ENCODE measurements at regions not wholly inside any gene's neighbourhood (a gene's known extent, or its start where the extent isn't known, plus 50 kb on each side); places are given as distances from the start of the nearest gene placed in this dataset.
"Not testable (repeated sequence)": the region's sequence is repeated elsewhere in the genome, so short reads cannot be mapped to it uniquely, and the experiment has no call there.

- Histone ChIP-seq H3K9me3 (ENCODE audit: control insufficient read depth, low read length) (no peaks in the 10 kb centered on the region), H3K9ac (ENCODE audit: extremely low read depth, low read length, poor library complexity, severe bottlenecking) (no peak overlapping the region), H3K27me3 (ENCODE audit: control insufficient read depth, insufficient read depth, low read length, poor library complexity, severe bottlenecking) (no peaks in the 10 kb centered on the region), H3K4me1 (ENCODE audit: control insufficient read depth, insufficient read depth, low read length) (no peaks in the 10 kb centered on the region), H3K27ac (ENCODE audit: low read depth, low read length) (no peak overlapping the region), H3K4me3 (ENCODE audit: low read length) (no peak overlapping the region), H3K36me3 (ENCODE audit: control insufficient read depth, insufficient read depth, low read length) (no peaks in the 10 kb centered on the region)
- no peaks in the 10 kb centered on the region for H3K36me3 Mint-ChIP-seq (ENCODE audit: low read depth)
- peaks cover 2% of the 10 kb centered on the region for H3K27me3 Mint-ChIP-seq (ENCODE audit: insufficient read depth)
- no peaks in the 10 kb centered on the region for H3K9me3 Mint-ChIP-seq
- H3K4me1 Mint-ChIP-seq, result peaks cover 7% of the 10 kb centered on the region
- WGBS, 2 experiments (ENCODE audit: insufficient coverage in 1 of 2, insufficient read length in 1 of 2), result 96 to 100% methylated on average over 1 to 4 of the region's 4 CpGs
- TF ChIP-seq CTCF (conservative IDR thresholded peaks at IDR 0.05), result no peak
- no peak overlapping the region for H3K4me3 Mint-ChIP-seq
- H3K27ac Mint-ChIP-seq, result no peak overlapping the region
- no peak for DNase-seq
These were observed 992.8 kb upstream of the FANCL start for GRCh38 chr2:59233920-59234319.

DNA sequence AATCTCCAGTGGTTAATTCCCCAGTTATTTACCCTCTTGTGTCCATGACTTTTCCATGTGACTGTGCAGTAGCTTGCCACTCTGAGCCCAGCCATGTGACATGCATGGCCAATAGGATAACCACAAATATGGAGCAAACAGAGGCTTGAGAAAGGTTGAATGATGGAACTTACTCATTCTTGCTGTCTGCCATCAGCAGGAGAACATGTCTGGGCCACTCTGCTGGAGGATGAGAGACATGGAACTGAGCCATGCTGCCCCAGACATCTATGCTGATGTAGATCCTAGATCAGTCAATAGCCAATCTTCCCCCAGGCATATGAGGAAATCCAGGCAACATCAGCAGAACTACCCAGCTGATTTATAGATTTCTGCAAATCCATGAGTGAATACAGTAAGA, 992.3 kb upstream of the FANCL start:
- Histone ChIP-seq H3K27ac (ENCODE audit: low read depth, low read length) (no peak overlapping the region), H3K9me3 (ENCODE audit: control insufficient read depth, low read length) (no peaks in the 10 kb centered on the region), H3K9ac (ENCODE audit: extremely low read depth, low read length, poor library complexity, severe bottlenecking) (no peak overlapping the region), H3K4me3 (ENCODE audit: low read length) (no peak overlapping the region), H3K4me1 (ENCODE audit: control insufficient read depth, insufficient read depth, low read length) (no peaks in the 10 kb centered on the region), H3K27me3 (ENCODE audit: control insufficient read depth, insufficient read depth, low read length, poor library complexity, severe bottlenecking) (no peaks in the 10 kb centered on the region), H3K36me3 (ENCODE audit: control insufficient read depth, insufficient read depth, low read length) (no peaks in the 10 kb centered on the region)
- H3K27ac Mint-ChIP-seq, result no peak overlapping the region
- no peak for DNase-seq
- no peaks in the 10 kb centered on the region for H3K36me3 Mint-ChIP-seq (ENCODE audit: low read depth)
- H3K27me3 Mint-ChIP-seq (ENCODE audit: insufficient read depth), result peaks cover 2% of the 10 kb centered on the region
- no peak for TF ChIP-seq CTCF (conservative IDR thresholded peaks at IDR 0.05)
- H3K4me3 Mint-ChIP-seq, result no peak overlapping the region
- peaks cover 7% of the 10 kb centered on the region for H3K4me1 Mint-ChIP-seq
- no peaks in the 10 kb centered on the region for H3K9me3 Mint-ChIP-seq

DNA sequence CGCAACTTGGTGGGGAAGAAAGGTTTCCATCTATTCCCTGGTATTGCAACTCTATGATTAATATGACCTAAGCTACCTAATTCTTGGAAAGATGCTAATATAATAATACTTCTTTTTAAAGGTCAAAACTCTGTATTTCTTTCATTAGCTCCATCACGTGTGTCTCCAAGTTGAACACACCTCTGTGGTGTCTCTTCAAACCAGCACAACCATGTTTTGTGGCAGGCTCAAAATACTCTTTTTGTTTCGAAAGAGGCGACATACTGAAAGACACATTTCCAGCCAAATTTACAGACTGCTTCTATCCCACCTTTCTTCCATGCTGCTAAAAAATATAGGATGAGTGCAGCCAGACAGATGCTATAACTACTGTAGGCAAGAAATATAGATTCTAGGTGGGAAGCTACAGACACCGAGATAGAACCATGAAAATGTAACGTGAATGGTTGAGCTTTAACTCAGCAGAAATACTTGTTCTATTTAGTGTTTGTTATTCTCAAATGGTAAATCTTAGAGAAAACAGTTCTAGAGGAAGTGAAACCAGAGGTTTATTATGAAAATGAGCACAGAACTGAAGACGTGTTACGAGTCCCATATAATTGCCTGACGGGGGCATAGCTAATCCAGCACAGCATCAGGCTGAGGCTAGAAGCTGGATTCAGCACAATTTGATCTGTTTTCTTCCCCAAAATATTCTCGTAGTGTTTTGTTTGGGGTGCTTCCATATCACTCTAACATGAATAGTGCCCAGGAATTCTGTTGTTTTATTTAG, 991.5 kb upstream of the FANCL start:
- Histone ChIP-seq H3K36me3 (ENCODE audit: control insufficient read depth, insufficient read depth, low read length) (no peaks in the 10 kb centered on the region), H3K27ac (ENCODE audit: low read depth, low read length) (no peak overlapping the region), H3K4me3 (ENCODE audit: low read length) (no peak overlapping the region), H3K9me3 (ENCODE audit: control insufficient read depth, low read length) (no peaks in the 10 kb centered on the region), H3K9ac (ENCODE audit: extremely low read depth, low read length, poor library complexity, severe bottlenecking) (no peak overlapping the region), H3K27me3 (ENCODE audit: control insufficient read depth, insufficient read depth, low read length, poor library complexity, severe bottlenecking) (no peaks in the 10 kb centered on the region), H3K4me1 (ENCODE audit: control insufficient read depth, insufficient read depth, low read length) (no peaks in the 10 kb centered on the region)
- 91 to 92% methylated on average over 7 to 10 of the region's 10 CpGs for WGBS, 2 experiments (ENCODE audit: insufficient coverage in 1 of 2, insufficient read length in 1 of 2)
- no peak overlapping the region for H3K27ac Mint-ChIP-seq
- DNase-seq, result no peak
- H3K36me3 Mint-ChIP-seq (ENCODE audit: low read depth), result no peaks in the 10 kb centered on the region
- H3K27me3 Mint-ChIP-seq (ENCODE audit: insufficient read depth), result peaks cover 2% of the 10 kb centered on the region
- TF ChIP-seq CTCF (conservative IDR thresholded peaks at IDR 0.05), result no peak
- peaks cover 7% of the 10 kb centered on the region for H3K4me1 Mint-ChIP-seq
- H3K9me3 Mint-ChIP-seq, result no peaks in the 10 kb centered on the region
- no peak overlapping the region for H3K4me3 Mint-ChIP-seq

DNA sequence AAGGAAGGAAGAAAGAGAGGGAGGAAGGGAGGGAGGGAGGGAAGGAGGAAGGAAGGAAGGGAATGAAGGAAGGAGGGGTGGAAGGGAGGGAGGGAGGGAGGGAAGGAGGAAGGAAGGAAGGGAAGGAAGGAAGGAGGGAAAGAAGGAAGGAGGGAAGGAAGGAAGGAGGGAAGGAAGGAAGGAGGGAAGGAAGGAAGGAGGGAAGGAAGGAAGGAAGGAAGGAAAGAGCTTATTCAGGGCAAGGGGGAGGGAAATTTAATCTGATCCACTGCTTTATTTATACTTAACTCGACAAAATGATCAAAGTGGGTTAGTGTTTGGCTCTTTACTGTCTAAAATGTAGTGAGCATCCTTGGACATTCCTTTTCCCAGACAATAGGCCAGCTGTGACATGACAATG, 985.2 kb upstream of the FANCL start:
- not testable (repeated sequence) for H3K27ac ChIP-seq (ENCODE audit: low read depth, low read length); H3K4me3 Mint-ChIP-seq; DNase-seq; H3K27ac Mint-ChIP-seq; H3K9me3 ChIP-seq (ENCODE audit: control insufficient read depth, low read length); H3K36me3 ChIP-seq (ENCODE audit: control insufficient read depth, insufficient read depth, low read length); H3K4me3 ChIP-seq (ENCODE audit: low read length); H3K27me3 ChIP-seq (ENCODE audit: control insufficient read depth, insufficient read depth, low read length, poor library complexity, severe bottlenecking); H3K27me3 Mint-ChIP-seq (ENCODE audit: insufficient read depth); H3K9me3 Mint-ChIP-seq; H3K4me1 Mint-ChIP-seq; H3K4me1 ChIP-seq (ENCODE audit: control insufficient read depth, insufficient read depth, low read length); H3K9ac ChIP-seq (ENCODE audit: extremely low read depth, low read length, poor library complexity, severe bottlenecking); H3K36me3 Mint-ChIP-seq (ENCODE audit: low read depth)
- WGBS, 2 experiments (ENCODE audit: insufficient coverage in 1 of 2, insufficient read length in 1 of 2), result 100% methylated on average over 1 of the region's 1 CpG; no CpG with 5 or more reads in 1 of the 2 experiments

All from endodermal cell (in vitro differentiated cells).